HG02973 (cell line): ENCODE measurements at regions not wholly inside any gene's neighbourhood (a gene's known extent, or its start where the extent isn't known, plus 50 kb on each side); places are given as distances from the start of the nearest gene placed in this dataset.
"Not testable (repeated sequence)": the region's sequence is repeated elsewhere in the genome, so short reads cannot be mapped to it uniquely, and the experiment has no call there.

Experiments used
- ATAC-seq: cut with Tn5 transposase; IDR thresholded peaks from one replicate; pipeline ENCODE4 v1.9.1; 2021; ENCODE audit warnings: moderate library complexity; ENCODE audit not compliant: unreplicated experiment

DNA sequence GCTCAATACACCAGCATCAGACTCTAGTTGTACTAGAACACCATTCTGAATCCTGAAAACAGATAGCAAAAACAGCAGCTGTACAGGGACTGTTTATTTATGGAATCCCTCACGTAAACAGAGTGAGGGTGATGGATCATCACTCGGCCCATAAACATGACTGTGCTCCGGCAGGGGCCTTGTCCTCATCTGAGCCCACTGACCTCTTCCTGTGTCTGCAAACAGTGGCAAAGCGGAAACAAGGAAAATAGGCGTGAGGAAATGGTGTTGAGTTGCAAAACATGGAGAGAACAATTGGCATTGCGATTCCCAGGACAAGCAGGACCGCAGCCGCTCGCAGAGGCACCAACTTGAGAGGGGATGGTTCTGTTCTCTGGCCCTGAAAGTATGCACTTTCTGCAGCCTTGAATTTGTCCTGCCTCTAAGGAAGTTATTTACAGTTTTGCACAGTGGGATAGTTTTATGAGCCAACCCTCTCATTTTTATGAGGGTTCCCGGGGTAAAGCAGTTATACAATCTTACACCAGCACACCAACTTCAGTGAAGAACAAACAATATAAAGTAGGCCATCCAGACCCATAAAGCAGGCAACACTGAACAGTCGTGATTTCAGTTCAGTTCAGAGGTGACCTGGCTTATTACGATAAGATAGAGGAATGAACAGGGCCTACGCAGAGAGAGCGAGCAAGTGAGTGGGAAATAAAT is 248.0 kb upstream of the FZD8 start:
- no peak for ATAC-seq

DNA sequence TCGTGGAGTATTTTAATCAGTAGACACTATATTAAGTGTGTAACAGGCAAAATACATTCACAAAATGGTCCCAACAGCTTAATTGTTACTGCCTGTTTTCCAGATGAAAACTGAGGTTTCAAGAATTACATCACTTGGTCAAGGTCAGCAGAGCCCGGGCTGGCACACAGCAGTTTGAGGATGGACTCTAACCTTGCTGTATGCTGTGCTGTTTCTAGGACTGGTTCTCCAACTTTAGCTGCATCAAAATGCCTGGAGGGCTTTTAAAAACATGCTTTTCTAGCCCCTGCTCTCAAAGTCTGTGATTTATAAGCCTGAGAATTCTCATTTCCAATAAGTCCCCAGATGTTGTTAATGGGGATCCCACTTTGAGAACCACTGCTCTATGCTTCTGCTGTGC is 247.1 kb upstream of the FZD8 start:
- ATAC-seq = no peak

DNA sequence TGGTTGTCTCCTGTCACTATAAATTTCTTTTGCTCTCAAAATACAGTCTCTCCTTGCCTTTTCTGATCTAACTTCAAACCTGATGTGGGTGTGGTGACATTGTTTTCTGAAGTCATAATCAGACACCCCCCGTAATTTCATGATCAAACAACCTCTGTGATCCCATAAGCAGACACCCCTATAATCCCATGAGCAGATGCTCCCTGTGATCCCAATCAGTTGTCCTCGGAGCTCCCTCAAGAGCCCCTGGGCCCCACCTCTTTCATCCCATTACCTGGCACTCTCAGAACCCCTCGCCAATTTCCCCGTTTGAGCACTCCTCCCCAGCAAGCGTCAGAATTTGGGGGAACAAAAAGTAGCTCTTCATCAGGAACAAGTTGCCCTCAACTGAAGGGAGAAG is 246.3 kb upstream of the FZD8 start:
- ATAC-seq = no peak

DNA sequence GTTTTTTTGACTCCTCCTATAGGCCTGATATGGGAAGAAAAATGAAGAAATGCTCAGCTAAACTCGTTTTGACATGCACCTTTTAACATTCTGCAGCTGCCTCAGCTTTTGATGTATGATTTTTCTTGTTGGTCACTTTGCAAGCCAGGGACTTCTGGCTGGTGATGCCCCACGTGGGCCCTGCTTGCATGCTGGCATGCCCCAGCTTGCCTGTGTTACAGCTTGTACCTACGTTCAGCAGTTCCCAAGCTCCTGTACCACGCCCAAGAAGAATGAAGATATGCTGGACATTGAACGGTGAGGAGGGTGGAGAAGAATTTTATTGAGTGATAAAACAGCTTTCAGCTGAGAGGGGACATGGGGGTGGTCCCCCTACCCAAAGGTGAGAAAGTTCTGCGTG is 245.6 kb upstream of the FZD8 start:
- ATAC-seq = no peak

DNA sequence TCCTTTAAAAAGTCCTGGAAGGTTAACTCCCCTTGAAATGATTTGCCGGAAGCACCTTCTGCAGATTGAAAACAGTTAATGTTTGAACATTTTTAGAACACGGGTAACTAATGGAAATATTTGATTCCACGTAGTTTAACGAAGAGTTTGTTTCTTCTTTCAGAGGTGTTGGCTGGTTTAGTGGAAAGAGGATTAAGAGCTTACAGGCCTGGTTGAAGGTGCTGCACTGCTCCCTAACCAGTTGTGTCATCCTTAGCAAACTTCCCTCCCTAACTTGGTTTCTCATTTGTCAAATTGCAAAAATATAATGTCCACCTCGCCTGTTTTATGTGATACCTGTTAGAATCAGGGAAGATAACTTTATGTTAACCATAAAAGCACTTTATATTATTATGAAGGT is 243.0 kb upstream of the FZD8 start:
- ATAC-seq = no peak

DNA sequence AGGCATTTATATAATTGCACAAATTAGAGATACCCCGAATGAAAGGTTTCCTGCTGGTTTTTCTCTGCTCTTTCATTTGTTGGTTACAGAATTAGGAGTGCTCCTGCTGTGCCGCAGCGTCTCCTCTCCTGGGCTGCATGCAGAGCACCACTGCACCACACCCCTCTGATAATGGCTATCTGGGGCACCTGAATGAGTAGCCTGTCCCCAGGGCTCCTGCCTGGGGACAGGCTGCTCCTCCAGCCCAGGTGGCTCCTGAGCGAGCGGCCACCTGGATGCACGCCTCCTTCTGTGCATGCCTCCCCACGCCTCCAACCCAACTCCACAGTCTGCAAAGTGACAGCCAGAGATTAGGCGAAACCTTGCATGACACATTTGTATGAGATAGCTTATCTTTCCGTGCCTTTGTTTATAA is 242.6 kb upstream of the FZD8 start:
- ATAC-seq = no peak

DNA sequence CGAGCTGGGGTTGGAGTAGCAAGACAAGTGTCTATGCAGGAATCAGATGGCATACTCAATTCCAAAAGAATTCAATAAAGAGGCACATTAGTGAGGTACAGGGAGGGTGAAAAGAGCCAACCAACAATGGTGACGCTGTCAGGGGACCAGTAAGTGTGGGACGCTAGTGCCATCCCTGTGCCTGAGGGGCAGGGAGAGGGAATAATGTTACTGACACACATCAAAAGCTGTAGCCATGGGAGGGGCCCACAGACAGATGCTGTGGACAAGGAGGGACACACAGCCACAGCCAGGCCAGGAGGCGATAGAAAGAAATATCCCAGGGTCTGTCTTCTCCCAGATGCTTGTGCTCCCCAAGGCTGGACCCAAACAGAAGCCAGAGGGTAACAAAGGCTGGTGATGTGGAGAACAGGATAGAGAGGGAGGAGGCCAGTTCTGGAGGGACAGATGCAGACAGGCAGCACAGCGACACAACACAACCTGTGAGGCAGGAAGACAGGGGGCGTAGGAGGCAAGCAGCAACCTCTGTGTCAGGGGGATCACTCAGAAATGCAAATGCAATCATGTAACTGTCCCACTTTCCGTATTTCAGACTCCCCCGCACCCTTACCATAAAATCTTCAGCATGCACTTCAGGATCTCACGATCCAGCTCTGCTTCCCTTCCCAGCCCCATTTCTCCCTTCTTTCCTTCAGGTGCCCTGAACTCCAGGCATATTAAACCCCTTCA is 240.5 kb upstream of the FZD8 start:
- ATAC-seq = no peak

DNA sequence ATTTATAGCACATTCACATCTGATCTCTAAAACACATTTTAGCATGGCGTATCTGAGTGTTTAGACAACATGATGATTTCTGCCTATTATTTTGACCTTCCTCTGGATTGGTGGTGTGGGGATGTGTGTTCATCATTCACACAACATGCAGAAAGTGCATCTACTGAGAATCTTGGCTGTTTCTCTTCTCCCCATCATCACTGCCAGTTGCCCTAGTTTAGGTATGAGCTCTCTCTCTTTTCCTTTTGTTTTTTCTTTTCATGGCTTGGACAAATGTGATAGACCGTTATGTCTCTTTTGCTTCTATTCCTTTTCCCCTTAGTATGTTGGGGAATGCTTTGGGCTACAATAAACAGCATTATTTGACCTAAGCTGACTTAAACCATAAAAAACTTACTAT is 239.2 kb upstream of the FZD8 start:
- no peak for ATAC-seq

DNA sequence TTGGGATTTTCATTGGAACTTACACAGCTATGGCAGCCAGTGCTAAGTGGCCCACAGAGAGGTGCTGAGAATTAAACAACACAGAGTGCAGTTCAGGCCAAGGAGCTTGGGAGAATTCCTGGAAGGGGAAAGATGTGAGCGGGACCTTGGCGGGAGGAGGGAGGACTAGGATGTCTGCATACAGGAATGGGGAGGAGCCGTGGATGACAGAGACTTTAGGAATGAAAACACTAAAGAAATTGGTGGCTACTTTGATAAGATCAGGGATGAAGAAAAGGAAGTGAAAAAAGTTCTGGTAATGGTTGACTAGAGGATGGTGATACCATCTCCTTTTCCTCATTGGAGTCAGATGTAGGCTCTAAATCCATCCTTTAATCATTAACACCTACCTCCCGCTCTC is 234.2 kb upstream of the FZD8 start:
- ATAC-seq = no peak

DNA sequence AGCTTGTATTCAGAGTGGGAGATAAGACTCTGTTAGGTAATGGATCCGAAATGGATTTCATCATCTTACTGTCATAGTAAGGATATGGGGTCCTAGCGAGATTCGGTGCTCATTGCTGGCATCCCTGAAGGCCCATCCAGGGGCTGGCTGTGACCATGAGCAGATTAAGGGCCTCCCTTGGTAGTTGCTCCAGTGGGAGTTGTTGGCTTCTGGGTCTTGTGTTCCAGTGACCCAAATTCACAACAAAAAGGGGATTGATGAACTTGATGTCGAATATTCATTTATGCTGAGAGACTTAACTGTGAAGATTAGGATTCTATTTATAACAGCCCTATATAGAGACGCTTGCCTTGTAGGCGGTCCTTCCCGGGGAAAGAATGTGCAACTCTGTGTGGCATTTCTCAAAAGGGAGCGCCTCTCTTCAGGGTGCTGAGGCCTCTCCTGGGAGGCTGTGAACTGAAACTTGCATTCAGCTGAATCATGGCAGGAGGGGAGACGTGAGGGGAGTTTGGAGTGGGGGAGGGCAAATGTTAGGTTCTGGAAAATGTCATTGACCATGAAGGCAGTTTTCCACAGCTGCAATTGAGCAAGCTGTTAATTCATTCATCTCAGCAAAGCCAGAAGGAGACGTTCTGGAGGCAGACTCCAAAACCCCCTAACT is 233.1 kb upstream of the FZD8 start:
- ATAC-seq = no peak

DNA sequence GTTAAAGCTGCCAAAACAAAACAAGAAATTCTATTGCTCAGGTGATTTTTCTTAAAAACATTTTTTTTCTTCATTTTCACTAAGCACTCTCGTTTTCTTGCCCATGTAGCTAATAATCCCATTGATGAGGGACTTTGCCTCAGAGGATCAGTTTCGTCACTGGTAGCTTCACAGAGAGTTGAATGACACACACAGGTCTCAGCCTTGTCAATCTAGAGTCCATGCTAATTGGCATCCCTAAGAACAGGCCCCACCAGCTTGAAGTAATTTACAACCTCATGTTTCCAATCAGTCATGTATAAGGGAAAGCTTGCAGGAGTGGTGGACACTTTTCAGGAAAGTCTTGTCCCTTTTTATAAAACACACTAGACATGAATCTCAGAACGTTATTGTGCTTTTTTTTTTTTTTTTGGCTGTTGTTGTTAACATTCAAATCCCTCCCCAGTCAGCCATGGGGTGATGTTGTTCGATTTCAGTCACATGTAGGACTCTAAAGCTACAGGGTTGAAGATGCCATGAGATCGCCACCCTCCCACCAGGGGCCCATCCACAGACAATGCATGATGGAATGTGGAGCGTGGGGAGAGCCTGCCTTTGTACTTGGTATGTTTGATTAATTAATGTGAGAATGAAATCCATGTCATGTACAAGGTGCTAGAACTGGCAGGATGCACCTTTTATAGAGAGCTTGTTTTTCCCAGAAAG is 232.4 kb upstream of the FZD8 start:
- ATAC-seq = no peak

DNA sequence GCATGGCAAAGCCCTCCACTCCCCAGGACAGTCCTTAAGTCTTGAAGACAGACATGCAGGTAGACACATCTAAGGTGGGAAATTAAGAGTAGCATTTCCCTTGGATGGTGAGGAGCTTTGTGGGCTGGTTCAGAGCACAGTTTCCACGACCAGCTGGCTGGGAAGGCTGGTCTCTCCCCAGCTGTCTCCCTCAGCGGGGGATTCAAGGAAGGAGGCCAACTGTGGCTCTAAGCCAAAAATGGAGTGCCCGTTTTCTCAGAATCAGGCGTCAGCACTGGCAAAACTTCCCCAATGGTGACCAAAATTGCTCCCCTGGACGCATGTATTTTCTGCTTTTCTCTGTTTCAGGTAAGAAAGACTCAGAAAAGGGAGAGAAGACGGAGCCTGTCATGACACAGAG is 230.6 kb upstream of the FZD8 start:
- no peak for ATAC-seq

DNA sequence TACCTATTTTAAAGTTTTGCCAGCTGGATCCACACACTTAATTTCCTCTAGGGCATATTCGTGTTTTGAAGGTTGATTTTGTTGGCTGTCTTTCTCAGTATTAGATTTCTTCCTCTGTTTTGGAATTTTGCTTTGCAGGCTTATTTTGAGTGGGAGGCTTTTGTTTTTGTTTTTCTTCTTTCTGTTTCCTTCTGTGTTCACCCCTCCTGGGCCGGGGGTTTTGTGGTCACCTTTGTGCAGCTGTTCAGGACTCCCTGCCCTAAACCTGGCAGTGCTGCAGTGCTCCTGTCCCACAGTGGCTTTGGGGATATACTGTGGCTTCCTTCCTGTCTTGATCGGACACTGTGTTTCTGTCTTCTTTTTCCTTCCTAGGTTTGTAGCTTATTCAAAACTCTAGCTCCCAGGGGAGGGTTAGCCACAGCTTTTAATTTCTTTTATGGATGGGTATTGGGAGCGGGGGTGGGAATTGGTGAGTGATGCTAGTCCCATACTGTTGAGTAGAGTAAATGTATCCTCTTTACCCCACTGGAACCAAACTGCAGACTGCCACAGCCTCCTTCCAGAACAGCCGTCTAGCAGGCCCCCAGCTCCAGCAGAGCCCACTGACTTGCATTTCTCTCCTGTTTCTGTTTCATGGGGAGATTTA is 228.7 kb upstream of the FZD8 start:
- ATAC-seq = no peak

DNA sequence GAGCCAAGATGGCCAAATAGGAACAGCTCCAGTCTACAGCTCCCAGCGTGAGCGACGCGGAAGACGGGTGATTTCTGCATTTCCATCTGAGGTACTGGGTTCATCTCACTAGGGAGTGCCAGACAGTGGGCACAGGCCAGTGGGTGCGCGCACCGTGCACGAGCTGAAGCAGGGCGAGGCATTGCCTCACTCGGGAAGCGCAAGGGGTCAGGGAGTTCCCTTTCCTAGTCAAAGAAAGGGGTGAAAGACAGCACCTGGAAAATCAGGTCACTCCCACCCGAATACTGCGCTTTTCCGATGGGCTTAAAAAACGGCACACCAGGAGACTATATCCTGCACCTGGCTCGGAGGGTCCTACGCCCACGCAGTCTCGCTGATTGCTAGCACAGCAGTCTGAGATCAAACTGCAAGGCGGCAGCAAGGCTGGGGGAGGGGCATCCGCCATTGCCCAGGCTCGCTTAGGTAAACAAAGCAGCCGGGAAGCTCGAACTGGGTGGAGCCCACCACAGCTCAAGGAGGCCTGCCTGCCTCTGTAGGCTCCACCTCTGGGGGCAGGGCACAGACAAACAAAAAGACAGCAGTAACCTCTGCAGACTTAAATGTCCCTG is 216.7 kb upstream of the FZD8 start:
- ATAC-seq = not testable (repeated sequence)

DNA sequence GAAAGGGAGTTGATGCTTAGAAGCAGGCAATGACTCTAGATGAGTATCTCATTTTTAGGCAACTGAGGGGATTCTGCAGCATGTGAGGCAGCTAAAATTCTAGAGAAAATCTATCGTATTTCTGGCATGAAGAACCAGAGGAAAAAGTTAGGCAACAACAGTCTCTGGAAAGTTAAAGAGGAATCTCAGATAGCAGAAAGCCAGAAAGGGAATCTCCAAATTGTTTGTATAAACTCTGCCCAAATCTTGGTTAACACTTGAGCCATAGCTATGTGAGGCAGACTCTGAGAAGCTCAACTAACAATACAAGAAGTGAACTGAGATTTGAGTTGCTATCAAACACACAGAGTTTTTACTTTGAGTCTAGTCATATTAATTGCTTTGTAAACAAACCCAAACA is 215.8 kb upstream of the FZD8 start:
- ATAC-seq = no peak

DNA sequence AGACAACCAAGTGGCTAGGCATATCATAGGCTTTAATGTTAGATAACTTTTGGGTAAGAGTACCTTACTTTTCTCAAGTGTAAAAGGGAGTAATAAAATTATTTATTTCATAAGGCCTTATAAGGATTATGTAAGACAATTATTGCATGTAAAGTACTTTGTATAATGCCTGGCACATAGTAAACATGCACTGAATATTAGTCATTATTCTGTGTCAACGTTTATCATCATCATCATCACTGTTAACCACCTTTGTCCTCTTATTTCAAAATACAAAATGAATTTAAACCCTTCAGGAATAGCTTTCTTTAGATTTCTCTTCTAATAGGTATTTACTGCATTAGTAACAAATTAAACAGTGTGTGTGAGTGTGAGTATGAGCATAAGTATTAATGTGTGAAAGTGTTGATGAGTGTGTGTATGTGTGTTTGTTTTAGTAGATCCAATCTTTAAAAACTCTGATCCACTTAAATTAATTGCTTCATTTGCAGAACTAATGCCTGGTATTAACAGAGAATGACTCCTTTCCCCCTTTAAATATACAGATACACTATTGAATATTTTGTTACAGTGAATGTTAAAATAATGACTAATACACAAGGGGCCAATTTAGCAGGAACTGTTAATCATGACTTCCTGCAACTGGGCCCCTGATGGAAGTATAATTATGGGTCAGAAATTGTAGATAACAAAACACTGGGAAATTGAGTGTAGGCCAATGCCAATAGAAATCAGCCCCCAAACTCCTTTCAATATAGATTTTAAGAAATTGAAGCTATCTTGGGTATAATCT is 213.3 kb upstream of the FZD8 start:
- ATAC-seq = no peak

DNA sequence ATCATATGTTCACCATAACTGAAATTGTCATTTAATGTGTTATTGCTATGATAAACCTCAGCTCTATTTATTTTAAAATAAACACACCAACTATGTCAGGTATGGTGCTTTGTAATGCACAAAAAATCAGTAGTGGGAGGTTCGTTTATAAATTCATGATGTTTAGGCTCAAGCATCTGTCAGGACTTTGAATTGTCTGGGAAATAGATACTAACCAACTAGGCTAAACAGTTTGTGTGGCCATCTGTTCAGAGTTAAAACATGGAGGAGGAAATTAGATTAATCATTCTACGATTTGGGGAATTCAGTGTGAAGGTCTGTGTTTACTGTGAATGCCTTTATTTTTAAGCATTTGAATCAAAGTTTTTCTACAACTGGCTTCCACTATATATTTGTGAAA is 212.6 kb upstream of the FZD8 start:
- no peak for ATAC-seq

DNA sequence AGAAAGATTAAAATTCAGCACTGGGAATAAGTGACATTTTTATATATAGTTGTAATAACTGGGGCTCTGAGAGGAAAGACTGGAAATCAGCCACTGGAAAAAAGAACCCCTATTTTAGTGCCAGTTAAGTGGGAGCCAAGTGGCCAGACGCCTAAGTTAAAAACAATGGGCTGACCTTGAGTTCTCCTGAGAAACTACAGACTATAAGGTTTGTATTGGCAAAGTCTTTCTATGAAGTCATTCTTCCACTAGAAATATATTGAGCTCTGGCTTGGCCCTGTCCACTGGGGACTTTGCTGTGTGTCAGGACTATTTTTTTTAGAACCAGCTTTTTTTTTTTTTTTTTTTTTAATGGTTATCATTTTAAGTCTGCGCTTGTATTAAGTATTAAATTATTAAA is 210.6 kb upstream of the FZD8 start:
- no peak for ATAC-seq

DNA sequence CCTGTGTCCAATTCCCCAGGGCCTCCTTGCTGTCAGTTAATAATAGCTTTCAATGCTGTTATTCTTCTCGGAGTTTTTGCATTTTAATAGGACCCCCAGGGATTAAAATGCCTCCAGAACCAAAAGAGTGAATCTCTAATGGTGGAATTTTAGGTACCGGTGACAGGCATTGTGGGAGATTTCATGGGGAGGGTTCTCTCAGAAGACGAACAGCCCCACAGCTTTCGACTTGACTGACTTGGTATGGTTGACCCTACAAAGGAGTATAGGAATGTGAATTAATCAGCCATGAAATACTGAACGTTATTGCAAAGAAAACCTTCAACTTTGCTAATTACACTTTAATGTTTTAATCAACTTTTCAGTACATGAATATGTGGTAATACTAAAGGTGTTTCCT is 206.3 kb upstream of the FZD8 start:
- ATAC-seq = no peak

DNA sequence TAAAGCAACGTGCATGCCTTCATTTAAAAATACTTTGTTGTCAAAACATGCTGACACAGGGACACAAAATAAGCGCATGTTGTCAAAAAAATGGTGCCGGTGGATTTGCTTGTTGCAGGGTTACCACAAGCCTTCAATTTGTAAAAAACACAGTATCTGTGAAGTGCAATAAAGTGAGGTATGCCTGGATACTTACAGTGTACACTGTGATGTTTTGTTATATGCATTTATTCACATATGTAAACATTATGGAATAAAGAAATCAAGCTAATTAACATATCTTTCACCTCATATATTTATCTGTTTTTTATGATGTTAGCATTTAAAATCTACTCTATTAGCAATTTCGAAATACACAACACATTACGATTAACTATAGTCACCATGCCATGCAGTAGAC is 202.6 kb upstream of the FZD8 start:
- no peak for ATAC-seq
